ENCODE measurements at regions not wholly inside any gene's neighbourhood (a gene's known extent, or its start where the extent isn't known, plus 50 kb on each side); places are given as distances from the start of the nearest gene placed in this dataset.

- Histone ChIP-seq H3K27me3 (ENCODE audit: insufficient read depth, low read length) (no peaks in the 10 kb centered on the region), H3K9ac (ENCODE audit: low read length) (no peak overlapping the region), H3K4me2 (ENCODE audit: low read length) (no peak overlapping the region), H3K9me2 (ENCODE audit: low read depth, low read length) (no peaks in the 10 kb centered on the region), H3F3A (ENCODE audit: insufficient read depth, low read length) (no peaks in the 10 kb centered on the region), H3K36me3 (ENCODE audit: insufficient read depth, low read length) (no peaks in the 10 kb centered on the region), H3K4me1 (ENCODE audit: insufficient read depth, low read length, severe bottlenecking) (peaks cover 12% of the 10 kb centered on the region), H2AFZ (ENCODE audit: low read length) (no peak overlapping the region), H3K27ac (ENCODE audit: low read depth, low read length, poor library complexity, severe bottlenecking) (no peak overlapping the region), H3K9me3 (ENCODE audit: low read length) (no peaks in the 10 kb centered on the region), H3K4me3 (ENCODE audit: low read depth, low read length, poor library complexity, severe bottlenecking) (no peak overlapping the region), H3K79me2 (ENCODE audit: insufficient read depth, low read length) (no peaks in the 10 kb centered on the region), H4K20me1 (ENCODE audit: insufficient read depth, low read length) (no peaks in the 10 kb centered on the region)
- TF ChIP-seq, protein P1, sequence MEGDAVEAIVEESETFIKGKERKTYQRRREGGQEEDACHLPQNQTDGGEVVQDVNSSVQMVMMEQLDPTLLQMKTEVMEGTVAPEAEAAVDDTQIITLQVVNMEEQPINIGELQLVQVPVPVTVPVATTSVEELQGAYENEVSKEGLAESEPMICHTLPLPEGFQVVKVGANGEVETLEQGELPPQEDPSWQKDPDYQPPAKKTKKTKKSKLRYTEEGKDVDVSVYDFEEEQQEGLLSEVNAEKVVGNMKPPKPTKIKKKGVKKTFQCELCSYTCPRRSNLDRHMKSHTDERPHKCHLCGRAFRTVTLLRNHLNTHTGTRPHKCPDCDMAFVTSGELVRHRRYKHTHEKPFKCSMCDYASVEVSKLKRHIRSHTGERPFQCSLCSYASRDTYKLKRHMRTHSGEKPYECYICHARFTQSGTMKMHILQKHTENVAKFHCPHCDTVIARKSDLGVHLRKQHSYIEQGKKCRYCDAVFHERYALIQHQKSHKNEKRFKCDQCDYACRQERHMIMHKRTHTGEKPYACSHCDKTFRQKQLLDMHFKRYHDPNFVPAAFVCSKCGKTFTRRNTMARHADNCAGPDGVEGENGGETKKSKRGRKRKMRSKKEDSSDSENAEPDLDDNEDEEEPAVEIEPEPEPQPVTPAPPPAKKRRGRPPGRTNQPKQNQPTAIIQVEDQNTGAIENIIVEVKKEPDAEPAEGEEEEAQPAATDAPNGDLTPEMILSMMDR (IDR thresholded peaks at IDR 0.05; ENCODE audit: low read length): no peak
These were observed 277.7 kb upstream of the ERBB4 start for GRCh38 chr2:212816267-212816666.

DNA sequence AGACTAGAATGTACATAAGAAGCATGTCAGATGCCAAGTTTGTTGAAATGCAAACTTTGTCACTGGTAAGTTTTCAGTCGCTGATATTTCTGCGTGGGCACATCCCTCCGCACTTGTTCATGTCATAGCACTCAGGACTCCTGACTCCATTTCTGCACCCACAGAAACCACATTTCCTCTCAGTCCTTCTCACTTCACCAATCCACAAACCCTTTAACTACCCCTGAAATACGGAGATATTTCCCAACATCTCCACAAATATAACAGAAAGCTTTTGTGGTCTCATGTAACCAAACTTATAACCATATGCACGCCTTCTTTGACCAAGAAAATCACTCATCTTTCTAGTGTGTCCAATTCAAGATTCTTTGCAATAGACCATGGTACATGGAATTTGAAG is 276.9 kb upstream of the ERBB4 start:
- Histone ChIP-seq H3K27ac (ENCODE audit: low read depth, low read length, poor library complexity, severe bottlenecking) (peak overlapping the region; percentile 10), H4K20me1 (ENCODE audit: insufficient read depth, low read length) (no peaks in the 10 kb centered on the region), H3K36me3 (ENCODE audit: insufficient read depth, low read length) (no peaks in the 10 kb centered on the region), H3K4me3 (ENCODE audit: low read depth, low read length, poor library complexity, severe bottlenecking) (no peak overlapping the region), H3F3A (ENCODE audit: insufficient read depth, low read length) (no peaks in the 10 kb centered on the region), H2AFZ (ENCODE audit: low read length) (no peak overlapping the region), H3K9me3 (ENCODE audit: low read length) (no peaks in the 10 kb centered on the region), H3K79me2 (ENCODE audit: insufficient read depth, low read length) (no peaks in the 10 kb centered on the region), H3K9me2 (ENCODE audit: low read depth, low read length) (no peaks in the 10 kb centered on the region), H3K4me2 (ENCODE audit: low read length) (no peak overlapping the region), H3K27me3 (ENCODE audit: insufficient read depth, low read length) (no peaks in the 10 kb centered on the region), H3K9ac (ENCODE audit: low read length) (no peak overlapping the region), H3K4me1 (ENCODE audit: insufficient read depth, low read length, severe bottlenecking) (peaks cover 12% of the 10 kb centered on the region)
- TF ChIP-seq, protein P1 (IDR thresholded peaks at IDR 0.05; ENCODE audit: low read length): no peak
- TF ChIP-seq EZH2 (IDR thresholded peaks at IDR 0.05; ENCODE audit: borderline replicate concordance, low read length): no peak

GRCh38 chr2:212814941-212815340 is 276.3 kb upstream of the ERBB4 start:
- no peak overlapping the region for H3K4me2 ChIP-seq (ENCODE audit: low read length)
- H3K27ac ChIP-seq (ENCODE audit: low read depth, low read length, poor library complexity, severe bottlenecking): peak overlapping the region; percentile 10
- no peak overlapping the region for H3K9ac ChIP-seq (ENCODE audit: low read length)

More at GRCh38 chr2:212814941-212815340, 276.3 kb upstream of the ERBB4 start:
- Histone ChIP-seq H3K4me1 (ENCODE audit: insufficient read depth, low read length, severe bottlenecking) (peaks cover 12% of the 10 kb centered on the region), H3K9me3 (ENCODE audit: low read length) (no peaks in the 10 kb centered on the region), H3K79me2 (ENCODE audit: insufficient read depth, low read length) (no peaks in the 10 kb centered on the region), H3K9me2 (ENCODE audit: low read depth, low read length) (no peaks in the 10 kb centered on the region), H3F3A (ENCODE audit: insufficient read depth, low read length) (no peaks in the 10 kb centered on the region), H2AFZ (ENCODE audit: low read length) (no peak overlapping the region), H3K4me3 (ENCODE audit: low read depth, low read length, poor library complexity, severe bottlenecking) (no peak overlapping the region), H3K27me3 (ENCODE audit: insufficient read depth, low read length) (no peaks in the 10 kb centered on the region), H3K36me3 (ENCODE audit: insufficient read depth, low read length) (no peaks in the 10 kb centered on the region), H4K20me1 (ENCODE audit: insufficient read depth, low read length) (no peaks in the 10 kb centered on the region)
- TF ChIP-seq EZH2 (IDR thresholded peaks at IDR 0.05; ENCODE audit: borderline replicate concordance, low read length): no peak
- TF ChIP-seq, protein P1 (IDR thresholded peaks at IDR 0.05; ENCODE audit: low read length): no peak
